HCT116 (cell line): ENCODE measurements at regions not wholly inside any gene's neighbourhood (a gene's known extent, or its start where the extent isn't known, plus 50 kb on each side); places are given as distances from the start of the nearest gene placed in this dataset.

ENCODE experiments used
- ATAC-seq: fragments of 200-7000 bp; cut with Tn5 transposase; 2 replicates; pipeline ENCODE4 v1.9.1; 2020; ENCODE audit warnings: mild to moderate bottlenecking, moderate library complexity
- BruUV-seq: library from RNA; stranded (reverse); fragments of 400-500 nt; replicated peaks from 2 replicates; lab custom pipeline; 2021; lab: Mats Ljungman, UMichigan
- CTCF ChIA-PET: fragments of 300-600 bp; sonication (Branson Sonifier 250); formaldehyde crosslinking; loops from one replicate; lab custom pipeline; 2021; ENCODE audit warnings: antibody characterized with exemption; lab: Charles Lee
- POLR2A ChIA-PET: fragments of 300-600, 350-600 bp; sonication (Branson Sonifier 250); formaldehyde crosslinking; loops from one replicate; lab custom pipeline; 2021; ENCODE audit warnings: antibody characterized with exemption; lab: Charles Lee
- RAD21 ChIA-PET, 2 experiments: fragments of 300-600 bp; sonication (Branson Sonifier 250); formaldehyde crosslinking; loops; one replicate each; lab custom pipeline; 2023; ENCODE audit warnings: low total read pairs in 2 of 2; ENCODE audit not compliant: uncharacterized antibody in 2 of 2, unreplicated experiment in 2 of 2, low non-redundant PET in 1 of 2; lab: Charles Lee
- DNase-seq: peaks from one replicate; pipeline ENCODE4 v3.0.0-alpha.2; 2010; ENCODE audit warnings: low read depth, low spot score
- H2AFZ ChIP-seq: fragments of 200-600 bp; shearing (Covaris generic), sonication (generic); 2 replicates; pipeline ENCODE4 v1.6.1; 2017; ENCODE audit warnings: low read depth, mixed run types, mixed read lengths, antibody characterized with exemption, low read length; ENCODE audit not compliant: poor library complexity, severe bottlenecking
- H3K27ac ChIP-seq: 2 replicates; pipeline ENCODE4 v1.5.1; 2012; ENCODE audit warnings: low read depth, low read length
- H3K27me3 ChIP-seq: fragments of 200-600 bp; sonication (generic); 2 replicates; pipeline ENCODE4 v1.6.1; 2016; ENCODE audit warnings: mixed run types, low read length, mixed read lengths; ENCODE audit not compliant: insufficient read depth
- H3K36me3 ChIP-seq, 2 experiments: fragments of 200-500 bp in 1 of 2; fragments of 200-600 bp in 1 of 2; sonication (Bioruptor generic) in 1 of 2; sonication (generic) in 1 of 2; 2 replicates each; pipeline versions ENCODE4 v1.5.1 to v1.6.1; 2014 to 2016; ENCODE audit warnings: low read length in 2 of 2, inconsistent platforms in 1 of 2, mixed read lengths in 1 of 2, mixed run types in 1 of 2; ENCODE audit not compliant: insufficient read depth in 2 of 2, control insufficient read depth in 1 of 2
- H3K4me1 ChIP-seq, 2 experiments: fragments of 200-600 bp in 1 of 2; sonication (generic) in 1 of 2; 2 replicates each; pipeline versions ENCODE4 v1.5.1 to v1.6.1; 2012 to 2017; ENCODE audit warnings: low read length in 2 of 2, inconsistent platforms in 1 of 2, mild to moderate bottlenecking in 1 of 2, mixed read lengths in 1 of 2, mixed run types in 1 of 2, moderate library complexity in 1 of 2; ENCODE audit not compliant: insufficient read depth in 2 of 2, control insufficient read depth in 1 of 2
- H3K4me2 ChIP-seq: fragments of 200-600 bp; sonication (generic); 2 replicates; pipeline ENCODE4 v1.6.1; 2017; ENCODE audit warnings: mixed run types, low read length, mixed read lengths
- H3K4me3 ChIP-seq, 2 experiments: fragments of 200-600 bp in 1 of 2; sonication (generic) in 1 of 2; replicated peaks in 1 of 2; 2 replicates each; pipeline ENCODE4 v1.5.1; 2011 to 2016; ENCODE audit warnings: low read length in 2 of 2, control low read depth in 1 of 2, low read depth in 1 of 2, mild to moderate bottlenecking in 1 of 2, mixed read lengths in 1 of 2, mixed run types in 1 of 2
- H3K79me2 ChIP-seq: fragments of 200-600 bp; sonication (generic); 2 replicates; pipeline ENCODE4 v1.6.1; 2017; ENCODE audit warnings: mild to moderate bottlenecking, mixed run types, low read length, moderate library complexity, mixed read lengths; ENCODE audit not compliant: insufficient read depth
- H3K9ac ChIP-seq: fragments of 200-600 bp; sonication (generic); 2 replicates; pipeline ENCODE4 v1.6.1; 2016; ENCODE audit warnings: low read length, mixed read lengths
- H3K9me2 ChIP-seq: fragments of 200-600 bp; sonication (generic), shearing (Covaris generic); 2 replicates; pipeline ENCODE4 v1.6.1; 2017; ENCODE audit warnings: mixed run types, mild to moderate bottlenecking, moderate library complexity; ENCODE audit not compliant: insufficient read depth
- H3K9me3 ChIP-seq, 2 experiments: fragments of 200-500 bp in 1 of 2; fragments of 200-600 bp in 1 of 2; sonication (Bioruptor generic) in 1 of 2; sonication (generic) in 1 of 2; 2 replicates each; pipeline ENCODE4 v1.6.1; 2014 to 2017; ENCODE audit warnings: low read length in 2 of 2, mixed read lengths in 2 of 2, inconsistent platforms in 1 of 2, low read depth in 1 of 2, mild to moderate bottlenecking in 1 of 2, mixed run types in 1 of 2, moderate library complexity in 1 of 2; ENCODE audit not compliant: control insufficient read depth in 1 of 2, insufficient read depth in 1 of 2
- H4K20me1 ChIP-seq: fragments of 200-600 bp; sonication (generic), shearing (Covaris generic); 2 replicates; pipeline ENCODE4 v1.6.1; 2017; ENCODE audit warnings: mixed run types, mild to moderate bottlenecking, moderate library complexity; ENCODE audit not compliant: insufficient read depth
- ATF3 ChIP-seq: IDR thresholded peaks from 2 replicates; pipeline ENCODE4 v1.6.1; 2012
- CBX3 ChIP-seq: IDR thresholded peaks from 2 replicates; pipeline ENCODE4 v1.6.1; 2012; ENCODE audit warnings: low read depth
- CEBPB ChIP-seq: IDR thresholded peaks from 2 replicates; pipeline ENCODE4 v1.6.1; 2012; ENCODE audit warnings: low read depth
- CTCF ChIP-seq, 3 experiments: fragments of 200-600 bp in 1 of 3; sonication (generic) in 1 of 3; IDR thresholded peaks in 2 of 3; conservative IDR thresholded peaks in 1 of 3; 2 replicates each; pipeline ENCODE4 v1.5.1; 2012 to 2017; ENCODE audit warnings: low read depth in 2 of 3, low read length in 2 of 3, antibody characterized with exemption in 1 of 3, borderline replicate concordance in 1 of 3, control low read depth in 1 of 3, mild to moderate bottlenecking in 1 of 3, mixed read lengths in 1 of 3, mixed run types in 1 of 3, moderate library complexity in 1 of 3; ENCODE audit not compliant: insufficient read depth in 1 of 3
- ELF1 ChIP-seq: IDR thresholded peaks from 2 replicates; pipeline ENCODE4 v1.6.1; 2012; ENCODE audit warnings: low read depth, borderline replicate concordance
- EZH2 ChIP-seq: fragments of 200-600 bp; sonication (generic); IDR thresholded peaks from 2 replicates; pipeline ENCODE4 v1.6.1; 2017; ENCODE audit warnings: antibody characterized with exemption, mixed run types
- EZH2phosphoT487 ChIP-seq: fragments of 200-600 bp; IDR thresholded peaks from 2 replicates; pipeline ENCODE4 v1.6.1; 2018; ENCODE audit warnings: antibody characterized with exemption, borderline replicate concordance
- JUND ChIP-seq: IDR thresholded peaks from 2 replicates; pipeline ENCODE4 v1.6.1; 2012
- MAX ChIP-seq: IDR thresholded peaks from 2 replicates; pipeline ENCODE4 v1.6.1; 2012
- POLR2AphosphoS5 ChIP-seq: IDR thresholded peaks from 2 replicates; pipeline ENCODE4 v1.6.1; 2011; ENCODE audit warnings: mild to moderate bottlenecking, low read depth, low read length, moderate library complexity
- REST ChIP-seq: IDR thresholded peaks from 2 replicates; pipeline ENCODE4 v1.6.1; 2012; ENCODE audit warnings: low read depth
- SIN3A ChIP-seq: IDR thresholded peaks from 2 replicates; pipeline ENCODE4 v1.6.1; 2012; ENCODE audit warnings: low read depth
- SP1 ChIP-seq: IDR thresholded peaks from 2 replicates; pipeline ENCODE4 v1.6.1; 2012; ENCODE audit warnings: low read depth
- SRF ChIP-seq: IDR thresholded peaks from 2 replicates; pipeline ENCODE4 v1.6.1; 2012; ENCODE audit warnings: low read depth
- TCF7L2 ChIP-seq: IDR thresholded peaks from 2 replicates; pipeline ENCODE4 v1.7.0; 2011; ENCODE audit warnings: borderline replicate concordance, inconsistent platforms; ENCODE audit not compliant: insufficient read depth, insufficient read length; ENCODE audit errors: extremely low read depth
- YY1 ChIP-seq: IDR thresholded peaks from 2 replicates; pipeline ENCODE4 v1.6.1; 2011; ENCODE audit warnings: low read length, low read depth, moderate library complexity, mild to moderate bottlenecking; ENCODE audit not compliant: insufficient replicate concordance; ENCODE audit errors: extremely low read depth
- ZBTB33 ChIP-seq: IDR thresholded peaks from 2 replicates; pipeline ENCODE4 v1.6.1; 2011; ENCODE audit warnings: mild to moderate bottlenecking, low read length, moderate library complexity; ENCODE audit not compliant: insufficient replicate concordance; ENCODE audit errors: extremely low read depth
- ZFX ChIP-seq: fragments of 450-650 bp; IDR thresholded peaks from 2 replicates; pipeline ENCODE4 v1.6.1; 2017
- ZNF274 ChIP-seq: fragments of 200-500 bp; sonication (Bioruptor generic); IDR thresholded peaks from 2 replicates; pipeline ENCODE4 v1.6.1; 2014; ENCODE audit warnings: mild to moderate bottlenecking, low read depth, low read length, inconsistent platforms
- intact Hi-C: fragments of 100-400 bp; cut with micrococcal nuclease; formaldehyde crosslinking; loops from 2 replicates; pipeline ENCODE4 v1.10.0; 2022

GRCh38 chr18:4906856-4907255, 290.2 kb downstream of the AKAIN1 start:
- Histone ChIP-seq H2AFZ (no peak overlapping the region), H3K9me2 (no peaks in the 10 kb centered on the region), H3K36me3 (no peaks in the 10 kb centered on the region), H3K9ac (no peak overlapping the region), H3K4me1 (no peaks in the 10 kb centered on the region), H3K79me2 (no peaks in the 10 kb centered on the region), H3K4me3 (no peak overlapping the region), H3K27me3 (no peaks in the 10 kb centered on the region), H3K27ac (no peak overlapping the region), H3K4me2 (no peak overlapping the region), H3K9me3 (peaks cover 16 to 22% of the 10 kb centered on the region in 2 experiments; a peak in 2 of 4 replicates), H4K20me1 (no peaks in the 10 kb centered on the region)
- DNase-seq (no peak), ATAC-seq (no peak)
- intact Hi-C loops, result no loop called here
- ChIA-PET POLR2A (no interaction called here), RAD21 (no interaction called here), CTCF (no interaction called here)
- BruUV-seq, result no TSS peak
- no peak for TF ChIP-seq ATF3
- no peak for TF ChIP-seq EZH2
- TF ChIP-seq YY1, result no peak
- TF ChIP-seq ZNF274, result no peak
- TF ChIP-seq MAX, result no peak
- no peak for TF ChIP-seq SIN3A
- TF ChIP-seq REST, result no peak
- no peak for TF ChIP-seq ZBTB33
- no peak for TF ChIP-seq CBX3
- TF ChIP-seq SRF, result no peak
- no peak for TF ChIP-seq CTCF (IDR thresholded peaks at IDR 0.05 in 2 of 3, conservative IDR thresholded peaks at IDR 0.05 in 1 of 3; ENCODE audit: borderline replicate concordance in 1 of 3, insufficient read depth in 1 of 3, low read depth in 2 of 3, low read length in 2 of 3)
- TF ChIP-seq JUND, result no peak
- TF ChIP-seq ELF1, result no peak
- no peak for TF ChIP-seq EZH2phosphoT487
- TF ChIP-seq ZFX, result no peak
- no peak for TF ChIP-seq CEBPB
- no peak for TF ChIP-seq POLR2AphosphoS5
- no peak for TF ChIP-seq SP1
- no peak for TF ChIP-seq TCF7L2
